ENCODE measurements at regions not wholly inside any gene's neighbourhood (a gene's known extent, or its start where the extent isn't known, plus 50 kb on each side); places are given as distances from the start of the nearest gene placed in this dataset.

DNA sequence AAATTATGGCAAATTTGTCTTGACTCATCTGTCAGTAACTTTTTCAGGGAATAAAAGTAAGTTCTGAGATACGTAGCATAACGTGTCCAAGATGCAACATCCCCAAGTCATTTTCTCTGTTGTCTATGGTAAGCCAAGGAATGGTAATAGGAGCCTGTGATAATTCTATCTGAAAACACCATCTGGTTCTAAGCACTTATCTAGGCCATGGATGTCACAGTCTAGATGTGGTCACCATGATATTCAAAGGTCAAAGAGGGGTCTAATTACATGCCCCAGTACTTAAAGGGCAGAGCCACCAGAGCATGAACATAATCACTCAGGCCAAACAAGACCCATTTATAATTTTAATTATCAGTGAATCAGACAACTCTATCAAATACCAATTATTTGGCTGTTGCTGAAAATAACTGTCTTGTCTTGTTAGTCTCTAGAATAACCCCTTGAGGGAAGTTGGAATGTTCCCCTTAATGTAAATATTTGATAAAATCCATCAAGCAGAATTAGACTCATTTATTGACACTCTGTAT lies 225.1 kb upstream of the MPPED2 start:
- DNase-seq (ENCODE audit: low read depth in 4 of 4, low spot score in 3 of 4): no peak

GRCh38 chr11:30810116-30810515 lies 224.0 kb upstream of the MPPED2 start:
- DNase-seq (ENCODE audit: low read depth in 4 of 4, low spot score in 3 of 4): no peak

DNA sequence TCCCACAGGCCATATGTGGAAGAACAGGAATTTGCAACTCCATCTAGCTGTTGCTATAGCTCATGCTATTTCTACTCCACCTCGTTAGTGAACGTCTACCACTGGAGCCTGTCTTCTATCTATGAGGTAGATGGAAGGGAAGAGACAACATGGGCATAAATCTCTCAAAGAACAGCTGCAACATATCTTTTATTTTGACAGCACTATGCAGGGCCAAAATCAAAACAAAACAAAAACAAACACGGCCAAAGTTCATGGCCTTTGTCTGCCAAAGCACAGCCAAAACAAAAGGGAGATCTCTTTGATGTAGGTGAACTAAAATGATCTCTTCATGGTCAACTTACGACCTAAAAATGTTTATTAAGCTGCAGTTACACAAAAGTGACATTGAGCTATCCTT lies 215.2 kb upstream of the MPPED2 start:
- DNase-seq (ENCODE audit: low read depth in 4 of 4, low spot score in 3 of 4): no peak

DNA sequence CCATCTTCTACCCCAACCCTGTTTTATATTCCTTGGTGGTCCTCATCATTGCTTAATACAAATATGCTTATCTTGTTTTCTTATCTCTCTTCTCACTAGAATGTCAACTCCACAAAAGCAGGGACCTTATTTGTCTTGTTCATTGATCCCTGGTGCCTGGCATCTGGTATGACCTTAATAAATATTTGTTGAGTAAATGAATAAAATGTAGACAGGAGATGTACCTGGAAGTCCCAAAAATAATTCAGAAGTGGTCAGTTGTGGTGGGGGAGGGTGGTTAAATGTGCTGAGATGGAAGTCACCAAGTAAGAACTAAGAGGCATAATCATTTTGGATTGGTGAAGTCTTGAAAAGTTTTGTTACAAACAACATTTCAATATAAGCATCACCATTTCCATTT lies 214.8 kb upstream of the MPPED2 start:
- DNase-seq (ENCODE audit: low read depth in 4 of 4, low spot score in 3 of 4): no peak

- no peak for DNase-seq (ENCODE audit: low read depth in 4 of 4, low spot score in 3 of 4)
Observed at GRCh38 chr11:30798547-30799236, 212.5 kb upstream of the MPPED2 start.

DNA sequence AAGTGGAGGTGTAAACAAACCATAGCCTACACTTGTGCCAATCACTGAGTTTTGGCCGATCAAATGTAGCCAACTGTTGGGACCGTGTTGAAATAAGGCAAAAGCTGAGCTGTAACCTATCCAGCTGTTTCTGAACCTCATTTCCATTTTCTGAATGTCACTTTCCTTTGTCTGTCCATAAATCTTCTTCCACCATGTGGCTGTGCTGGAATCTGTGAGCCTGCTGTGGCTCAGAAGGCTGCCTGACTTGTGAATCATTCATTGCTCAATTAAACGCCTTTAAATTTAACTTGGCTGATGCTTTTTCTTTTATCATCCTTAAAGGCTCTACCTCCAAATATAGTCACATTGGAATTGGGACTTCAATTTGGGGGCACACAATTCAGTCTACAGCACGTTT lies 203.1 kb upstream of the MPPED2 start:
- no peak for DNase-seq (ENCODE audit: low read depth in 4 of 4, low spot score in 3 of 4)

DNA sequence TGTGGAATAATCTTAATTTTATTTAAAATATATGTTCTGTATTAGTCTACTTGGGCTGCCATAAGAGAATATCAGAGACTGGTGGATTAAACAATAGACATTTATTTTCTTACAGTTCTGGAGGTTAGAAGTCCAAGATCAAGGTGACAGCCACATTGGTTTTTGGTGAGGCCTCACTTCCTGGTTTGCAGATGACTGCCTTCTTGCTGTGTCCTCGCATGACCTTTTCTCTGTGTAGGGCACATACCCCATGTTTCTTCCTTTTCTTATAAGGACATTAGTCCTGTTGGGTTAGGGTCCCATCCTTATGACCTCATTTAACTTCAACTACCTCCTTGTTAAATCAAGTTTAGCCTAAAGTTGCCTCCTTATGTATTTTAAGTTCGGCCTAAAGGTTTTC lies 202.7 kb upstream of the MPPED2 start:
- DNase-seq (ENCODE audit: low read depth in 4 of 4, low spot score in 3 of 4): no peak

DNA sequence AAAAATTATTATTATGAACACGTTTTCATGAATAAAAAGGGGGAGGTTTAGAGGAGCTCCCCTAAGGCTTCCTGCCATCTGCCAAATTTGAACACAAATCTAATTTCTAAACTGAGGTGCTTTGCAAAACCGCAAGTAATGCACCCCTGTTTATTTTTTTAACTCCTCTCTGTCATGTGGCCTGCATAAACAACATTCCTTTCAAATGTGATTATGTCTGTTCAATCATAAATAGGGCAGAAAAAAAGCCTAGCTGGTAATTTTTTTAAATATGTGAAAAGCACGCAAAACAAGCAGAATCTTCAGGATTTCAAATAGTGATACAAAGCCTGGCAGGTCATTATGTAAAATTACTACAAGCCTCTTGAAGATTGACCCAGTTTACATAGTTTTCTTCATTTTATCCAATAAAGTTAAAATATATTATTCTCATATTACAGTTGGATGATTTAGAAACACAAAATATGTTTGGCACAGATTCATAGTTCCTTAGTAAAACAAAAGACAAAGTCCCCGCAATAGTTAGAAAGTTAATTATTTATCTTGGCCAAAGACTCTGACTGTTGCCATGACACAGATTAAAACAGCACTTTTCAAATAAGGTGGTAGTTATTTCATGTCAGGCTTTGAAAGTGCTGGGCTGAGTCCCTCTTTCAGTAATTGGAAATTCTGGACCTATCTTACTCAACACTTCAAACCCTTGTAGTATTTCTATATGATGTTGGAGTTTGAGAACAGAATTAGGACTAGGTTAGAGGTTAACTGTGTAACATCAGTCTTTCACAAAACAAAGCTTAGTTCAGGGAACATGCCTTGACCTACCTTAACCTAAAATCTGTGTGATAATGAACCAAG lies 200.3 kb upstream of the MPPED2 start:
- DNase-seq (ENCODE audit: low read depth in 4 of 4, low spot score in 3 of 4): peak in 3 of 4 donors; percentile 28 to 51 (median 29)

DNA sequence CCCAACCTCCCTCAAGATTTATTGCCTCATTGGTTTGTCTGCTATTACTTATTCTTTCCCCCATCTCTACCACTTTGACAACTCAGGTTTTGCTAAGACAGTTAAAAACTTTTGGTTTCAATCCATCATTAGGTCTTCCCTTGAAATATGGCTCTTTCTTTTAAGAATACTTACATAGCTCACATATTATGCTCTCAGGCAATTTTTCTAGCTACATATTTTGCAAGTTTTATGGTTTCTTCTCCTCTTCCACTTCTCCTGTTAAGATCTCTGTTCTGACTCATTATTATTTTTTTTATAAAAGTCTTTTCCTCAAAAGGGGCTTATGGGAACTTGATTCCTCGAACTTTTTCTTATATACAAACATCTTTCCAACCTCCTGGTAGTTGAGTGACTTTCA lies 192.4 kb upstream of the MPPED2 start:
- no peak for DNase-seq (ENCODE audit: low read depth in 4 of 4, low spot score in 3 of 4)

DNA sequence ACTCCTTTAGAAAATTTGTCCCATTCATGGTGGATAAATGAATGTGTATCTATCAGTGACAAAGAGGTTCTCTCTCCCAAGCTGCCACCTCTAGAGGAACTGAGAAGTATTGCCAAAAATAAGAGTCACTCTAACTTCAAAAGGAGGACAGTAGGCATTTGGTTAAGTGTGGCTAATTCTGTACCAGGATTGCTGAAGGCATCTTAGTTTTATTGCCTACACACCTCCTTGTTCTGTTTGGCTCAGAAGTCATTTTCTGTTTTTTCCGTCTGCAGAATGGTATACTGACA lies 189.0 kb upstream of the MPPED2 start:
- no peak for DNase-seq (ENCODE audit: low read depth in 4 of 4, low spot score in 3 of 4)

DNA sequence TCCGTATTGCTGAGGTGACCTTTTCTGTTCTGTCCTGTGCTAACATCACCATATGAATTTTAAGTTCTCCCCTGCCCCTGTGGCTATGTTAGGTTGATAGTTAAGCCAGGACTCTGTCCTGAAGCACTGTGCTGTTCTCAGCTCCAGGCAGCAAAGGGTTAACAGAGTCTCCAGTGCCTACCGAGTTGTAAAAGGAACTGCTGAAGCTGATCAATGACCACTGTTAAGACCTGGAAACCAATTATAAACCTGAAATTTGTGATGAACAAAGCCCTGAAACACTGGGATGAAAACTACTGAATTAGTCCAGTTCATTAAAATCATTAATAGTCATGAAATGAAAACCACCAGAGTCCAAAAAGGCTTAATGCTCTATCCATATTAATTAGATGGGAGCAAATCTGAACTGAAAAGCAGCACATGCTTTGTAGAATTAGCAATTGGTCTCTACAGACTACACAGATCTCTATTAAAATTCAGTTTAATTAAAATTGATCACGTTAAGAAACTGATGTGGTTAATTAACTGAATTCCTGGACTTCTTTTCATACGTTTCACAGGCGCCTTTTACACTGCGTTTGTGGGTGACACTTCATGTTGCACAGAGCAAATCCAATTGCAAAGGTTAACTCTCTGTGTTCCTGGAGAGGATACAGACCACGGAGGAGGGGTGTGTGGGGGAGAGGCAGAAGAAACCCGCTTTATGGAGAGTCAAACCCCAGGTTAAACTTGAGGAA lies 188.5 kb upstream of the MPPED2 start:
- DNase-seq (ENCODE audit: low read depth in 4 of 4, low spot score in 3 of 4): no peak

GRCh38 chr11:30772908-30773307 lies 186.8 kb upstream of the MPPED2 start:
- no peak for DNase-seq (ENCODE audit: low read depth in 4 of 4, low spot score in 3 of 4)

DNA sequence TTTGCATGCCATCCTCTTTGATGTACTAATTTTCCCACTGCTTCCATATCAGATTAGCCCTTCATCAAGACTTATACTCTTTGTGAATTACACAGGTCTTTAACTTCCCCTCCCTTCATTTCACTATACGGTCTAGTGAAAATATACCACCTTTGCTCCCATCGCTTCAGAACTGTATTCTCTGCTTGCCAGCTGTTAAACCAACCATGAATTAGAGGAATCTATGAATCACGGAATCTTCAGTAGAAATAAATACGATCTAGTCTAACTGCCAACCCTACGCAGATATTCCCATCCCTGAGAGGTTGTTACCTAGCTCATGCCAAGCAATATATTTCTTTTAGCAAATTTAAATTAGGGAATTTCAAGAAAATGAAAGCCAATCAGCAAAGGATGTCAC lies 177.8 kb upstream of the MPPED2 start:
- DNase-seq (ENCODE audit: low read depth in 4 of 4, low spot score in 3 of 4): no peak

- DNase-seq (ENCODE audit: low read depth in 4 of 4, low spot score in 3 of 4): no peak
Observed at GRCh38 chr11:30762188-30762587, 176.0 kb upstream of the MPPED2 start.

DNA sequence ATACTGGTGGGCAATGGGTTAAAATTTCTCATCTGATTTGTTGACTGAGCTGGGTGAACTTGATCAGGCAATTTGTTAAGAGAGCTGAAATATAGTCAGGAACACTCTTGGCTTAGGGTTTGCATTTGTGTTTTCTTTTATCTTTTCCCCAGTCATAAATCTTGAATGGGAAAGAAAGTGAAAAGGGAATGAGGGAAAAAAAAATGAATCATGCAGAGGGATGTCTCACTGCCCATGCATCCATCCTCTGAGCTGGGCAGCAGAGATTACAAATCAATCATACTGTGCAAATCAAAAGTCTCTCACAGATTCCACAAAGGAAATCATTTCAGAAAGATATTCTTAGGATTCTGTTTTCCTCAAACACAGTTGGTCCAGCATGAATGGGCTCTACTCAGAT lies 174.2 kb upstream of the MPPED2 start:
- no peak for DNase-seq (ENCODE audit: low read depth in 4 of 4, low spot score in 3 of 4)

GRCh38 chr11:30758946-30759504 lies 172.9 kb upstream of the MPPED2 start:
- DNase-seq (ENCODE audit: low read depth in 4 of 4, low spot score in 3 of 4): peak in 1 of 4 donors; percentile 12

DNA sequence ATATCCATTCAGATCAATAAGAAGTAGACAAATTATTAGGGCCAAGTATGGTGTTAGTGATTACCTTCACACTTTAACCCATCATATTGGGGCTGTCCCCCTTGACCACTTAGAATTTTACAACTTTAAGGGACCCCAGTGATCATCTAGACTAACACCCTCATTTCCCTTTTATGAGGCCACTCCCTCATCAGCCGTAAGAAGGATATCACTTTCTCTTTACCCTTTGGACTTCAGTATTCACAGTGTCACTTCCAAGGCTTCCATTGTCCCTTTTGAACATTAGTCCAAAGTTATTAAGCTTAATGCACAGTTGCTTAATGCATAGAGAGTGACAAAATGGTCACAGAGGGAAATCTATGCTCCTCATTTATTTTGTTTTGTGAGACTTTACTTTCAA lies 172.4 kb upstream of the MPPED2 start:
- no peak for DNase-seq (ENCODE audit: low read depth in 4 of 4, low spot score in 3 of 4)

- no peak for DNase-seq (ENCODE audit: low read depth in 4 of 4, low spot score in 3 of 4)
Observed at GRCh38 chr11:30758012-30758411, 171.9 kb upstream of the MPPED2 start.

- DNase-seq (ENCODE audit: low read depth in 4 of 4, low spot score in 3 of 4): no peak
Observed at GRCh38 chr11:30753994-30754393, 167.8 kb upstream of the MPPED2 start.

- no peak for DNase-seq (ENCODE audit: low read depth in 4 of 4, low spot score in 3 of 4)
Observed at GRCh38 chr11:30753504-30753903, 167.4 kb upstream of the MPPED2 start.

- no peak for DNase-seq (ENCODE audit: low read depth in 4 of 4, low spot score in 3 of 4)
Observed at GRCh38 chr11:30749268-30749667, 163.1 kb upstream of the MPPED2 start.

All from left renal pelvis (tissue), 4 donors.